ENCODE measurements at regions not wholly inside any gene's neighbourhood (a gene's known extent, or its start where the extent isn't known, plus 50 kb on each side); places are given as distances from the start of the nearest gene placed in this dataset.

- Histone ChIP-seq H3K9ac (replicated peaks in 1 of 4; ENCODE audit: extremely low read depth in 1 of 4, low read depth in 3 of 4, low read length in 3 of 4) (no peak overlapping the region), H3K56ac (replicated peaks; ENCODE audit: insufficient read length, low read depth, low read length) (no peak overlapping the region), H3K4me3 (ENCODE audit: extremely low read depth in 1 of 4, insufficient read depth in 2 of 4, low read depth in 3 of 4, low read length in 4 of 4) (no peak overlapping the region), H3K4ac (replicated peaks; ENCODE audit: insufficient read length, low read depth, low read length) (no peak overlapping the region), H3K4me1 (replicated peaks in 1 of 4; ENCODE audit: control insufficient read depth in 3 of 4, insufficient read depth in 4 of 4, low read length in 3 of 4) (peaks cover 0 to 8% (median 2%) of the 10 kb centered on the region in 4 experiments; a peak in 2 of 7 replicates), H3K27ac (ENCODE audit: low read depth, low read length) (no peak overlapping the region), H3K14ac (ENCODE audit: insufficient read length) (no peak overlapping the region), H3K4me2 (ENCODE audit: insufficient read depth in 1 of 2, low read depth in 2 of 2, low read length in 2 of 2) (no peak overlapping the region), H3K23me2 (ENCODE audit: low read depth, low read length) (no peaks in the 10 kb centered on the region), H2BK5ac (ENCODE audit: low read depth, low read length) (no peak overlapping the region), H3K27me3 (replicated peaks in 1 of 4; ENCODE audit: control insufficient read depth in 3 of 4, extremely low read depth in 1 of 4, insufficient read depth in 3 of 4, low read length in 3 of 4) (no peaks in the 10 kb centered on the region), H4K8ac (ENCODE audit: extremely low read depth, insufficient read depth, low read length) (no peak overlapping the region), H2BK15ac (ENCODE audit: low read length) (no peak overlapping the region), H2BK12ac (ENCODE audit: low read depth, low read length) (no peak overlapping the region), H3K18ac (ENCODE audit: extremely low read depth, low read length) (no peak overlapping the region), H2BK120ac (replicated peaks; ENCODE audit: low read depth, low read length) (no peak overlapping the region), H4K20me1 (replicated peaks in 1 of 2; ENCODE audit: control insufficient read depth in 1 of 2, insufficient read depth in 2 of 2, low read length in 2 of 2) (no peaks in the 10 kb centered on the region), H2AK5ac (ENCODE audit: low read depth, low read length) (no peak overlapping the region), H3K79me1 (ENCODE audit: low read depth, low read length) (no peaks in the 10 kb centered on the region), H2AFZ (ENCODE audit: low read length) (no peak overlapping the region), H3K79me2 (ENCODE audit: control insufficient read depth in 1 of 2, insufficient read depth in 2 of 2, low read length in 2 of 2) (no peaks in the 10 kb centered on the region), H3K36me3 (ENCODE audit: control insufficient read depth in 2 of 4, insufficient read depth in 4 of 4, low read length in 3 of 4) (no peaks in the 10 kb centered on the region), H3K9me3 (ENCODE audit: insufficient read depth in 2 of 2, low read depth in 1 of 2, low read length in 1 of 2) (peaks cover 0 to 7% of the 10 kb centered on the region in 2 experiments; a peak in 1 of 4 replicates), H4K91ac (replicated peaks; ENCODE audit: insufficient read length, low read length) (no peak overlapping the region), H4K5ac (ENCODE audit: insufficient read length, low read depth, low read length) (no peak overlapping the region), H3K23ac (ENCODE audit: insufficient read length) (no peak overlapping the region), H2BK20ac (ENCODE audit: low read length) (no peak overlapping the region)
- CTCF ChIA-PET (ENCODE audit: partially characterized antibody), result interaction anchor here (1.6 to 2.6 kb wide), 2 partner anchors 12 to 146 kb away, joined by 3 to 8 read pairs; no protein-coding TSS in a partner anchor
- TF ChIP-seq FOSL1 (IDR thresholded peaks at IDR 0.05; ENCODE audit: insufficient read depth, low read depth, low read length) (no peak), EZH2 (IDR thresholded peaks at IDR 0.05; ENCODE audit: low read depth, low read length, severe bottlenecking) (no peak), CTCF (IDR thresholded peaks at IDR 0.05; ENCODE audit: control extremely low read depth in 1 of 3, insufficient read depth in 1 of 3, low read depth in 1 of 3, low read length in 3 of 3) (no peak), NANOG (IDR thresholded peaks at IDR 0.05; ENCODE audit: insufficient read depth, low read depth, low read length, poor library complexity, severe bottlenecking) (no peak), SUZ12 (IDR thresholded peaks at IDR 0.05; ENCODE audit: low read length) (no peak)
- WGBS, 2 experiments (ENCODE audit: extremely low coverage in 1 of 2, insufficient coverage in 1 of 2, insufficient read length in 1 of 2, insufficient replicate concordance in 2 of 2, low coverage in 1 of 2, low lambda C conversion rate in 2 of 2, missing lambda C conversion rate in 1 of 2), result 100% methylated on average over 2 of the region's 2 CpGs; no CpG with 5 or more reads in 1 of the 2 experiments
- DNase-seq (ENCODE audit: low read depth in 1 of 2, low spot score in 2 of 2) (no peak), FAIRE-seq (no peak)
- POLR2A ChIA-PET (ENCODE audit: partially characterized antibody), result interaction anchor here (0.6 kb wide), 1 partner anchor 11 kb away, joined by 3 read pairs; no protein-coding TSS in a partner anchor
These were observed 338.4 kb upstream of the KLF3 start for GRCh38 chr4:38325629-38325913.
